Chondrocyte (in vitro differentiated cells): ENCODE measurements at regions not wholly inside any gene's neighbourhood (a gene's known extent, or its start where the extent isn't known, plus 50 kb on each side); places are given as distances from the start of the nearest gene placed in this dataset.

Experiments used
- DNase-seq: peaks from one replicate; pipeline ENCODE4 v3.0.0; 2021; ENCODE audit warnings: mixed read lengths, low spot score
- H3K27ac Mint-ChIP-seq: one replicate; pipeline ENCODE4 v1.8.0; 2021; ENCODE audit warnings: mild to moderate bottlenecking, moderate library complexity, mixed read lengths; ENCODE audit not compliant: unreplicated experiment
- H3K27me3 Mint-ChIP-seq: 2 replicates; pipeline ENCODE4 v1.8.0; 2021; ENCODE audit warnings: low read depth, mixed read lengths
- H3K36me3 Mint-ChIP-seq: 2 replicates; pipeline ENCODE4 v1.8.0; 2021; ENCODE audit warnings: low read depth, mixed read lengths
- H3K4me1 Mint-ChIP-seq: 2 replicates; pipeline ENCODE4 v1.8.0; 2021; ENCODE audit warnings: low read depth, mild to moderate bottlenecking, mixed read lengths
- H3K4me3 Mint-ChIP-seq: one replicate; pipeline ENCODE4 v1.8.0; 2021; ENCODE audit warnings: mild to moderate bottlenecking, moderate library complexity, mixed read lengths; ENCODE audit not compliant: unreplicated experiment
- H3K9me3 Mint-ChIP-seq: 2 replicates; pipeline ENCODE4 v1.8.0; 2021; ENCODE audit warnings: low read depth, mixed read lengths
- TF ChIP-seq, protein P1 (sequence below): fragments of 200-600 bp; sonication (generic); IDR thresholded peaks from 2 replicates; pipeline ENCODE4 v1.5.0; 2021; ENCODE audit warnings: antibody characterized with exemption, mild to moderate bottlenecking, moderate library complexity

DNA sequence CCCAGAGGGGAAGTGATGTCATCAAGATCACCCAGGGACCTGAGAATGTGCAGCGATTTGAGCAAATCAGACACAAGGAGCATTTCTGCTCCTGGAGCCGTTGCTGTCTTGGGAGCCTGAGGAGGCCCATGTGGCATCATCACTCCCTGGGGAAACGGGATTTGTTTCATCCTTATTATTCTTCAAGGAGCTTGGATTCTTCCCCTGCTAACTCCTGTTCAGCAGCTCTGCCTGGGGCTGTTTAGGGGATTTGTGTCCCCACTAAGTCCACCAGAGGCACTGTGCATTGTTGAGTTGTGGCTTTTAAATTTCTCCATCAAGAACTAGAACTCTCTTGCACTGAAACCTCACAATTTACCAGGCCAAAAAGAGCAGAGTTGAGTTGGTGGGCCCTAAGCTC, 104.2 kb upstream of the MSX1 start:
- Mint-ChIP-seq H3K27ac (no peak overlapping the region), H3K4me1 (no peaks in the 10 kb centered on the region), H3K36me3 (no peaks in the 10 kb centered on the region), H3K27me3 (peaks cover 25% of the 10 kb centered on the region), H3K9me3 (no peaks in the 10 kb centered on the region), H3K4me3 (no peak overlapping the region)
- TF ChIP-seq, protein P1, sequence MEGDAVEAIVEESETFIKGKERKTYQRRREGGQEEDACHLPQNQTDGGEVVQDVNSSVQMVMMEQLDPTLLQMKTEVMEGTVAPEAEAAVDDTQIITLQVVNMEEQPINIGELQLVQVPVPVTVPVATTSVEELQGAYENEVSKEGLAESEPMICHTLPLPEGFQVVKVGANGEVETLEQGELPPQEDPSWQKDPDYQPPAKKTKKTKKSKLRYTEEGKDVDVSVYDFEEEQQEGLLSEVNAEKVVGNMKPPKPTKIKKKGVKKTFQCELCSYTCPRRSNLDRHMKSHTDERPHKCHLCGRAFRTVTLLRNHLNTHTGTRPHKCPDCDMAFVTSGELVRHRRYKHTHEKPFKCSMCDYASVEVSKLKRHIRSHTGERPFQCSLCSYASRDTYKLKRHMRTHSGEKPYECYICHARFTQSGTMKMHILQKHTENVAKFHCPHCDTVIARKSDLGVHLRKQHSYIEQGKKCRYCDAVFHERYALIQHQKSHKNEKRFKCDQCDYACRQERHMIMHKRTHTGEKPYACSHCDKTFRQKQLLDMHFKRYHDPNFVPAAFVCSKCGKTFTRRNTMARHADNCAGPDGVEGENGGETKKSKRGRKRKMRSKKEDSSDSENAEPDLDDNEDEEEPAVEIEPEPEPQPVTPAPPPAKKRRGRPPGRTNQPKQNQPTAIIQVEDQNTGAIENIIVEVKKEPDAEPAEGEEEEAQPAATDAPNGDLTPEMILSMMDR: no peak
- no peak for DNase-seq

DNA sequence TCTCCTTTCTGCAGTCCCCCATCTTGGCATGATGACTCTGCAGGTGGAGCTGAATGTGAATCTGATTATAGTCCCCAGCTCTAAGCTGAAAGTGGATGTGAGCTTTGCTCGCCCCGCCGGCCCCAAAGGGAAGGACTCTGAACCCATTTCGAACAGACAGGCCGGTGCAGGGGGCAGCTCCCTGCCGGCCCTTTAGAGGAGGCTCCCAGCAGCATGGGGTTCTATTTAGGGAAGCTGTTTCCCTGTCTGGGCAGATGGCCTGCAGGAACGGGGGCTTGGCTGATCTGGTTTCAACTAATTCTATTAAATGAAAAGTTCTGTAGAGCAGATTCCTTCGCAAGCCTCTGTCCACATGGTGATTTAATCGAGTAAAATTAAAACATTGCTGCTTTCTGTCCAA, 104.8 kb upstream of the MSX1 start:
- Mint-ChIP-seq H3K27me3 (peaks cover 25% of the 10 kb centered on the region), H3K4me3 (no peak overlapping the region), H3K36me3 (no peaks in the 10 kb centered on the region), H3K27ac (no peak overlapping the region), H3K4me1 (no peaks in the 10 kb centered on the region), H3K9me3 (no peaks in the 10 kb centered on the region)
- TF ChIP-seq, protein P1: no peak
- DNase-seq: no peak

- Mint-ChIP-seq H3K27me3 (peaks cover 25% of the 10 kb centered on the region), H3K36me3 (no peaks in the 10 kb centered on the region), H3K4me3 (no peak overlapping the region), H3K27ac (no peak overlapping the region), H3K9me3 (no peaks in the 10 kb centered on the region), H3K4me1 (no peaks in the 10 kb centered on the region)
- TF ChIP-seq, protein P1: no peak
- DNase-seq: no peak
Observed at GRCh38 chr4:4753643-4754042, 105.8 kb upstream of the MSX1 start.

DNA sequence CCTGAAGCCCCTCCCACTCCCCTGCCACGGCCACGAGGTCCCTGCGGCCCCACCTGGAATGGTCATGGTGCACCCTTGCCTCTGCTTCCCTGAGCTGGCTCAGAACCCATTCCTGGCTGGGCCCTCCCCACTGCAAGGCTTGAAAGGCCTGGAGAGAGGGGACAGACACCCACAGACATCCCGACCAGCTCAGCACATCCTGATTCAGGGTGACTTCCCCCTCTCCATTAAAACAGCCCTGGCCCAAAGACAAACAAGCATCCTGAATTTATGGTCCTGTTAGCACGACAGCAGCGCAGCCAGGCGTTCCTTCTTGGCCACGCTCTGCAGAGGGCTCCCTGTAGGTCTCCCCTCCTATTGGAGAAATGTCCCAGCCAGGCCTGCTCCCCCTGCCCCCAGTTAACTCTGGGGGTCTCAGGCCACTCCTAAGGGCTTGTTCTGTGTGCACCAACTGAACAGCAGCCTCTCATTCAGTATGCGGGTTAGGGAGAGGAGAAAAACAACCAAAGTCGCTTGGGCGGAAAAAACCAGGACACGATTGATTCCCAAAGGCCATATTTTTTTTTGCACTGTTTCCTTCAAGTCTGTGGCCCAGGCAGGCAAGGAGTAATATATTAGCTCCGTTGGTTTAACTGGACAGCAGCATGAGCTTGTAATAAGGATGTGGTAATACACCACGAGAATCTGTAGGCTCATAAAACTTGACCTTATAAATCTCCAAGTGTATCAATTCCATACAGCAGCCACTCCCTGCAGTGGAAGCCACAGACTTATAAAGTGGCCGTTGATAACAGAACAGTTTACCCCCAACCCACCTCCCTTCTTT, 106.7 kb upstream of the MSX1 start:
- Mint-ChIP-seq H3K27ac (no peak overlapping the region), H3K4me3 (no peak overlapping the region), H3K27me3 (peaks cover 26% of the 10 kb centered on the region), H3K9me3 (no peaks in the 10 kb centered on the region), H3K4me1 (no peaks in the 10 kb centered on the region), H3K36me3 (no peaks in the 10 kb centered on the region)
- no peak for DNase-seq
- TF ChIP-seq, protein P1: no peak

- peaks cover 4% of the 10 kb centered on the region for H3K9me3 Mint-ChIP-seq
- TF ChIP-seq, protein P1: no peak
- H3K4me3 Mint-ChIP-seq: no peak overlapping the region
- H3K36me3 Mint-ChIP-seq: no peaks in the 10 kb centered on the region
- DNase-seq: no peak
- peaks cover 22% of the 10 kb centered on the region for H3K27me3 Mint-ChIP-seq
- no peak overlapping the region for H3K27ac Mint-ChIP-seq
- no peaks in the 10 kb centered on the region for H3K4me1 Mint-ChIP-seq
Observed at GRCh38 chr4:4752025-4752424, 107.4 kb upstream of the MSX1 start.
